K562 (cell line): ENCODE measurements at regions not wholly inside any gene's neighbourhood (a gene's known extent, or its start where the extent isn't known, plus 50 kb on each side); places are given as distances from the start of the nearest gene placed in this dataset.
A peak's percentile ranks its signal among the peaks of the same experiment; 100 is the strongest.

Source experiments
- ATF1 ChIP-seq, 2 experiments: fragments of 450-650 bp in 1 of 2; IDR thresholded peaks; 2 replicates each; pipeline ENCODE4 v1.6.1; 2016; ENCODE audit warnings: missing compliant biosample characterization in 1 of 2, missing genetic modification characterization in 1 of 2
- ATF7 ChIP-seq: fragments of 450-650 bp; IDR thresholded peaks from 2 replicates; pipeline ENCODE4 v1.7.1; 2014; ENCODE audit warnings: mild to moderate bottlenecking, moderate library complexity
- C11orf30 ChIP-seq: fragments of 450-650 bp; IDR thresholded peaks from 2 replicates; pipeline ENCODE4 v1.6.1; 2016; ENCODE audit warnings: low read depth, mild to moderate bottlenecking
- CC2D1A ChIP-seq: fragments of 450-650 bp; IDR thresholded peaks from 2 replicates; pipeline ENCODE4 v1.6.1; 2017; ENCODE audit warnings: mild to moderate bottlenecking
- DMBX1 ChIP-seq: fragments of 250-450 bp; sonication (Bioruptor Pico); IDR thresholded peaks from 2 replicates; pipeline ENCODE4 v1.8.0; 2022; ENCODE audit warnings: inconsistent platforms, mild to moderate bottlenecking, moderate library complexity, borderline replicate concordance
- EWSR1 ChIP-seq: fragments of 450-650 bp; IDR thresholded peaks from 2 replicates; pipeline ENCODE4 v1.6.1; 2018; ENCODE audit warnings: borderline replicate concordance, mild to moderate bottlenecking, low read depth, moderate library complexity; ENCODE audit not compliant: partially characterized antibody
- FOSL1 ChIP-seq: fragments of 200-800 bp; sonication (Bioruptor generic); conservative IDR thresholded peaks from 2 replicates; pipeline ENCODE4 v1.6.1; 2016; ENCODE audit warnings: missing genetic modification characterization, missing compliant biosample characterization
- HDAC2 ChIP-seq: fragments of 450-650 bp; IDR thresholded peaks from 2 replicates; pipeline ENCODE4 v1.6.1; 2016; ENCODE audit warnings: mild to moderate bottlenecking
- MAFG ChIP-seq: fragments of 450-650 bp; conservative IDR thresholded peaks from 2 replicates; pipeline ENCODE4 v1.6.1; 2016; ENCODE audit warnings: missing genetic modification characterization, missing compliant biosample characterization
- NCOA6 ChIP-seq: fragments of 450-650 bp; IDR thresholded peaks from 2 replicates; pipeline ENCODE4 v1.6.1; 2017; ENCODE audit warnings: mild to moderate bottlenecking
- NEUROD1 ChIP-seq: fragments of 150-350 bp; IDR thresholded peaks from 2 replicates; pipeline ENCODE4 v1.6.1; 2014; ENCODE audit warnings: borderline replicate concordance, low read length, low read depth; ENCODE audit not compliant: partially characterized antibody
- NR4A1 ChIP-seq, 2 experiments: fragments of 250-450 bp in 1 of 2; fragments of 450-650 bp in 1 of 2; sonication (Bioruptor Pico) in 1 of 2; IDR thresholded peaks; 2 replicates each; pipeline versions ENCODE4 v1.4.0 to v1.6.1; 2016 to 2020; ENCODE audit warnings: mild to moderate bottlenecking in 2 of 2, missing compliant biosample characterization in 1 of 2, missing genetic modification characterization in 1 of 2, moderate library complexity in 1 of 2
- POLR3A ChIP-seq: IDR thresholded peaks from 2 replicates; pipeline ENCODE4 v1.6.1; 2011; ENCODE audit warnings: borderline replicate concordance, mild to moderate bottlenecking, moderate library complexity; ENCODE audit not compliant: insufficient read length, insufficient read depth; ENCODE audit errors: extremely low read depth
- RFX5 ChIP-seq: IDR thresholded peaks from 2 replicates; pipeline ENCODE4 v1.6.1; 2011; ENCODE audit warnings: low read depth, mild to moderate bottlenecking, improper control_type of control experiment, low read length
- SIRT6 ChIP-seq: IDR thresholded peaks from one replicate; pipeline ENCODE4 v1.6.1; 2012; ENCODE audit warnings: low read depth, mild to moderate bottlenecking, control low read depth, inconsistent platforms, low read length, moderate library complexity
- TCF3 ChIP-seq: sonication (generic); formaldehyde crosslinking; IDR thresholded peaks from 2 replicates; pipeline ENCODE4 v1.4.0; 2020; ENCODE audit warnings: mild to moderate bottlenecking, missing genetic modification reagents
- ZBTB8A ChIP-seq: fragments of 450-650 bp; IDR thresholded peaks from 2 replicates; pipeline ENCODE4 v1.6.1; 2018; ENCODE audit warnings: mild to moderate bottlenecking, moderate library complexity; ENCODE audit not compliant: partially characterized antibody
- ZNF696 ChIP-seq: fragments of 250-450 bp; sonication (Bioruptor Pico); conservative IDR thresholded peaks from 2 replicates; pipeline ENCODE4 v1.4.0; 2020; ENCODE audit warnings: mild to moderate bottlenecking, moderate library complexity
- ZNF830 ChIP-seq: fragments of 250-450 bp; sonication (Bioruptor Pico); IDR thresholded peaks from 2 replicates; pipeline ENCODE4 v1.5.0; 2021; ENCODE audit warnings: mild to moderate bottlenecking
- TF ChIP-seq, protein P1 (sequence below): fragments of 450-650 bp; IDR thresholded peaks from 2 replicates; pipeline ENCODE4 v1.6.1; 2016; ENCODE audit warnings: mild to moderate bottlenecking
- TF ChIP-seq, protein P2 (sequence below): fragments of 450-650 bp; formaldehyde crosslinking; IDR thresholded peaks from 2 replicates; pipeline ENCODE4 v1.4.0; 2020; ENCODE audit warnings: mild to moderate bottlenecking, moderate library complexity
- TF ChIP-seq, protein P3 (sequence below): IDR thresholded peaks from 2 replicates; pipeline ENCODE4 v1.6.1; 2016; ENCODE audit warnings: missing genetic modification characterization, missing compliant biosample characterization
- TF ChIP-seq, protein P4 (sequence below): fragments of 450-650 bp; IDR thresholded peaks from 2 replicates; pipeline ENCODE4 v1.6.1; 2016; ENCODE audit warnings: missing biosample characterization, missing genetic modification characterization

- peak; percentile 88 for TF ChIP-seq MAFG
- no peak for TF ChIP-seq HDAC2
- TF ChIP-seq FOSL1 (tag) = peak; percentile 66; the same call in 1 of the 2 replicates
- TF ChIP-seq, protein P1, sequence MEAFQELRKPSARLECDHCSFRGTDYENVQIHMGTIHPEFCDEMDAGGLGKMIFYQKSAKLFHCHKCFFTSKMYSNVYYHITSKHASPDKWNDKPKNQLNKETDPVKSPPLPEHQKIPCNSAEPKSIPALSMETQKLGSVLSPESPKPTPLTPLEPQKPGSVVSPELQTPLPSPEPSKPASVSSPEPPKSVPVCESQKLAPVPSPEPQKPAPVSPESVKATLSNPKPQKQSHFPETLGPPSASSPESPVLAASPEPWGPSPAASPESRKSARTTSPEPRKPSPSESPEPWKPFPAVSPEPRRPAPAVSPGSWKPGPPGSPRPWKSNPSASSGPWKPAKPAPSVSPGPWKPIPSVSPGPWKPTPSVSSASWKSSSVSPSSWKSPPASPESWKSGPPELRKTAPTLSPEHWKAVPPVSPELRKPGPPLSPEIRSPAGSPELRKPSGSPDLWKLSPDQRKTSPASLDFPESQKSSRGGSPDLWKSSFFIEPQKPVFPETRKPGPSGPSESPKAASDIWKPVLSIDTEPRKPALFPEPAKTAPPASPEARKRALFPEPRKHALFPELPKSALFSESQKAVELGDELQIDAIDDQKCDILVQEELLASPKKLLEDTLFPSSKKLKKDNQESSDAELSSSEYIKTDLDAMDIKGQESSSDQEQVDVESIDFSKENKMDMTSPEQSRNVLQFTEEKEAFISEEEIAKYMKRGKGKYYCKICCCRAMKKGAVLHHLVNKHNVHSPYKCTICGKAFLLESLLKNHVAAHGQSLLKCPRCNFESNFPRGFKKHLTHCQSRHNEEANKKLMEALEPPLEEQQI = no peak
- no peak for TF ChIP-seq RFX5
- TF ChIP-seq ATF7 = peak; percentile 70
- TF ChIP-seq POLR3A = no peak
- no peak for TF ChIP-seq NR4A1 (CRISPR knock-in tag; IDR thresholded peaks at IDR 0.05)
- TF ChIP-seq NR4A1 (tag; IDR thresholded peaks at IDR 0.05) = no peak
- TF ChIP-seq, protein P2, sequence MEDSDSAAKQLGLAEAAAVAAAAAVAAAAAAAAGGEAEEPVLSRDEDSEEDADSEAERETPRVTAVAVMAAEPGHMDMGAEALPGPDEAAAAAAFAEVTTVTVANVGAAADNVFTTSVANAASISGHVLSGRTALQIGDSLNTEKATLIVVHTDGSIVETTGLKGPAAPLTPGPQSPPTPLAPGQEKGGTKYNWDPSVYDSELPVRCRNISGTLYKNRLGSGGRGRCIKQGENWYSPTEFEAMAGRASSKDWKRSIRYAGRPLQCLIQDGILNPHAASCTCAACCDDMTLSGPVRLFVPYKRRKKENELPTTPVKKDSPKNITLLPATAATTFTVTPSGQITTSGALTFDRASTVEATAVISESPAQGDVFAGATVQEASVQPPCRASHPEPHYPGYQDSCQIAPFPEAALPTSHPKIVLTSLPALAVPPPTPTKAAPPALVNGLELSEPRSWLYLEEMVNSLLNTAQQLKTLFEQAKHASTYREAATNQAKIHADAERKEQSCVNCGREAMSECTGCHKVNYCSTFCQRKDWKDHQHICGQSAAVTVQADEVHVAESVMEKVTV (CRISPR knock-in tag) = peak; percentile 89
- TF ChIP-seq, protein P3, sequence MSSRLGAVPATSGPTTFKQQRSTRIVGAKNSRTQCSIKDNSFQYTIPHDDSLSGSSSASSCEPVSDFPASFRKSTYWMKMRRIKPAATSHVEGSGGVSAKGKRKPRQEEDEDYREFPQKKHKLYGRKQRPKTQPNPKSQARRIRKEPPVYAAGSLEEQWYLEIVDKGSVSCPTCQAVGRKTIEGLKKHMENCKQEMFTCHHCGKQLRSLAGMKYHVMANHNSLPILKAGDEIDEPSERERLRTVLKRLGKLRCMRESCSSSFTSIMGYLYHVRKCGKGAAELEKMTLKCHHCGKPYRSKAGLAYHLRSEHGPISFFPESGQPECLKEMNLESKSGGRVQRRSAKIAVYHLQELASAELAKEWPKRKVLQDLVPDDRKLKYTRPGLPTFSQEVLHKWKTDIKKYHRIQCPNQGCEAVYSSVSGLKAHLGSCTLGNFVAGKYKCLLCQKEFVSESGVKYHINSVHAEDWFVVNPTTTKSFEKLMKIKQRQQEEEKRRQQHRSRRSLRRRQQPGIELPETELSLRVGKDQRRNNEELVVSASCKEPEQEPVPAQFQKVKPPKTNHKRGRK (tag) = no peak
- no peak for TF ChIP-seq NEUROD1
- no peak for TF ChIP-seq TCF3 (CRISPR knock-in tag)
- peak; percentile 87 for TF ChIP-seq C11orf30
- TF ChIP-seq DMBX1 (CRISPR knock-in tag) = no peak
- TF ChIP-seq, protein P4, sequence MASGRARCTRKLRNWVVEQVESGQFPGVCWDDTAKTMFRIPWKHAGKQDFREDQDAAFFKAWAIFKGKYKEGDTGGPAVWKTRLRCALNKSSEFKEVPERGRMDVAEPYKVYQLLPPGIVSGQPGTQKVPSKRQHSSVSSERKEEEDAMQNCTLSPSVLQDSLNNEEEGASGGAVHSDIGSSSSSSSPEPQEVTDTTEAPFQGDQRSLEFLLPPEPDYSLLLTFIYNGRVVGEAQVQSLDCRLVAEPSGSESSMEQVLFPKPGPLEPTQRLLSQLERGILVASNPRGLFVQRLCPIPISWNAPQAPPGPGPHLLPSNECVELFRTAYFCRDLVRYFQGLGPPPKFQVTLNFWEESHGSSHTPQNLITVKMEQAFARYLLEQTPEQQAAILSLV (tag) = no peak
- no peak for TF ChIP-seq SIRT6
- TF ChIP-seq ZNF830 (CRISPR knock-in tag) = no peak
- 0 out of 2 replicates have a peak, but pooled peaks have one; percentile 70 for TF ChIP-seq CC2D1A
- TF ChIP-seq EWSR1 = no peak
- no peak for TF ChIP-seq NCOA6
- TF ChIP-seq ZBTB8A = no peak
- no peak for TF ChIP-seq ZNF696 (CRISPR knock-in tag)
- no peak for TF ChIP-seq ATF1 (CRISPR knock-in tag; IDR thresholded peaks at IDR 0.05)
- TF ChIP-seq ATF1 (tag; IDR thresholded peaks at IDR 0.05) = peak; percentile 82
These were observed 88.9 kb upstream of the ELOVL5 start (continued) for GRCh38 chr6:53437557-53438202.
